Adrenal gland (tissue), 9 donors: ENCODE measurements at regions not wholly inside any gene's neighbourhood (a gene's known extent, or its start where the extent isn't known, plus 50 kb on each side); places are given as distances from the start of the nearest gene placed in this dataset.
A peak's percentile ranks its signal among the peaks of the same experiment; 100 is the strongest.

Source experiments
- DNase-seq, 7 donors: peaks; one replicate each; pipeline ENCODE4 v3.0.0-alpha.2; 2019 to 2020
- H3K27ac ChIP-seq, 5 donors: fragments of 200-600 bp; sonication (generic) in 4 of 5; 1 replicate in 3 of 5; 2 replicates in 2 of 5; pipeline versions ENCODE4 v1.5.1 to v1.8.0; 2016 to 2020; ENCODE audit warnings: mild to moderate bottlenecking in 1 of 5
- H3K27me3 ChIP-seq: fragments of 200-600 bp; 2 replicates; pipeline ENCODE4 v1.8.0; 2021
- H3K36me3 ChIP-seq, 2 donors: fragments of 200-600 bp; replicated peaks in 1 of 2; 1 replicate in 1 of 2; 2 replicates in 1 of 2; pipeline versions ENCODE4 v1.5.1 to v1.8.0; 2018 to 2022
- H3K4me1 ChIP-seq, 2 donors: fragments of 200-600 bp; replicated peaks in 1 of 2; 1 replicate in 1 of 2; 2 replicates in 1 of 2; pipeline versions ENCODE4 v1.5.1 to v1.8.0; 2018 to 2021
- H3K4me3 ChIP-seq, 4 donors: fragments of 200-600 bp; sonication (generic) in 3 of 4; one replicate each; pipeline ENCODE4 v1.5.1; 2016 to 2018
- H3K9me3 ChIP-seq, 3 donors: fragments of 200-600 bp; sonication (generic) in 1 of 3; replicated peaks in 1 of 3; 1 replicate in 2 of 3; 2 replicates in 1 of 3; pipeline versions ENCODE4 v1.5.1 to v1.8.0; 2016 to 2021
- CTCF ChIP-seq, 6 experiments: fragments of 450-650 bp in 4 of 6; fragments of 200-600 bp in 2 of 6; sonication (generic) in 1 of 6; IDR thresholded peaks; 1 replicate in 5 of 6; 2 replicates in 1 of 6; pipeline versions ENCODE4 v1.5.1 to v1.8.0; 2016 to 2021; ENCODE audit warnings: antibody characterized with exemption in 6 of 6, mild to moderate bottlenecking in 2 of 6, moderate library complexity in 1 of 6
- POLR2A ChIP-seq, 2 donors: fragments of 450-650 bp; IDR thresholded peaks; one replicate each; pipeline ENCODE4 v1.6.1; 2017; ENCODE audit warnings: antibody characterized with exemption in 2 of 2, mild to moderate bottlenecking in 2 of 2, moderate library complexity in 1 of 2
- WGBS, 4 donors: extraction: QIAGEN DNeasy Blood & Tissue Kit in 2 of 4; methylation state at CpG; one replicate each; pipeline versions ENCODE4 v1.1.5 to v1.1.7; 2013 to 2017; 5-methylcytosine and 5-hydroxymethylcytosine counted together
- intact Hi-C, 2 donors: fragments of 100-400 bp; cut with DNase I; formaldehyde crosslinking; loops; one replicate each; pipeline versions ENCODE4 v1.14.1 to v1.15.0; 2022 to 2023
- donor health status: healthy with polysubstance abuse.
- donor health status: Bipolar disorder and iron deficiency.
- donor health status: DM: yes; HTN: yes; CAD: no.
- donor health status: DM: no; HTN: no; CAD: no.
- donor health status: DM: no; HTN: no; CAD: no.

DNA sequence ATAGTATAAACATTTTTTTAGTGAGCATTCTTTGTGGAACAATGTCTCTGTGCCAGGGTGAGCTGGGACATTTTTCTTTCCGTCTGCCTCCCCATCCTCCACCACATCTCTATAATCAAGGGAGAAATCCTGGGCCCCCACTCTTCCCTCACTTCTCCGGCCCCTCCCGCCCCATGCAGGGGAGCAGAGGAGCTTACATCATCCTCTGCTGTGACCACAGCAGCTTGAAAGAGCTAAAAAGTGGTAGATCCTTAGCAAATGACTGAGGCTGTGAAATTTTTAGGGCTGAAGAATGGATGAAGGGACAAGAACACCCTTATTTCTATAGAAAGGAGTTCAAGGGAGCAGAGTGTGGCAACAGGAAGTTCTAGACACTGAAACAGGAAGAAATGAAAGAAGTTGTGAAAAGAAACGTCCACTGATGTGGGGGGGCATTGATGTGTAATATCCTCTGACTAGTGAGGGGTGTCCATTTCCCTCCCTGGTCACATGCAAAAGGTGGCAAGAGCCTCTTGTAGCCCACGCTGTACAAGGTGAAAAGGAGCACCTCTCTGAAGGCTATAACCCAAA, 380.3 kb upstream of the JARID2 start:
- DNase-seq = peak in 1 of 7 donors; percentile 15
- H3K9me3 ChIP-seq = no peaks in the 10 kb centered on the region
- H3K4me3 ChIP-seq = no peak overlapping the region
- TF ChIP-seq CTCF (IDR thresholded peaks at IDR 0.05) (no peak), POLR2A (IDR thresholded peaks at IDR 0.05) (no peak)
- no peaks in the 10 kb centered on the region for H3K36me3 ChIP-seq
- H3K4me1 ChIP-seq = no peaks in the 10 kb centered on the region
- no peaks in the 10 kb centered on the region for H3K27me3 ChIP-seq
- intact Hi-C loops = no loop called here
- H3K27ac ChIP-seq = no peak overlapping the region
- 51 to 64% (median 60%) methylated on average over 5 of the region's 5 CpGs for WGBS, 4 donors

GRCh38 chr6:14867802-14868201, 378.1 kb upstream of the JARID2 start:
- H3K4me3 ChIP-seq = no peak overlapping the region
- no peaks in the 10 kb centered on the region for H3K36me3 ChIP-seq
- intact Hi-C loops = no loop called here
- H3K27me3 ChIP-seq = no peaks in the 10 kb centered on the region
- 75 to 90% (median 85%) methylated on average over 1 of the region's 1 CpG for WGBS, 4 donors
- H3K4me1 ChIP-seq = no peaks in the 10 kb centered on the region
- no peak overlapping the region for H3K27ac ChIP-seq
- no peaks in the 10 kb centered on the region for H3K9me3 ChIP-seq
- TF ChIP-seq CTCF (IDR thresholded peaks at IDR 0.05) (no peak), POLR2A (IDR thresholded peaks at IDR 0.05) (no peak)
- no peak for DNase-seq

DNA sequence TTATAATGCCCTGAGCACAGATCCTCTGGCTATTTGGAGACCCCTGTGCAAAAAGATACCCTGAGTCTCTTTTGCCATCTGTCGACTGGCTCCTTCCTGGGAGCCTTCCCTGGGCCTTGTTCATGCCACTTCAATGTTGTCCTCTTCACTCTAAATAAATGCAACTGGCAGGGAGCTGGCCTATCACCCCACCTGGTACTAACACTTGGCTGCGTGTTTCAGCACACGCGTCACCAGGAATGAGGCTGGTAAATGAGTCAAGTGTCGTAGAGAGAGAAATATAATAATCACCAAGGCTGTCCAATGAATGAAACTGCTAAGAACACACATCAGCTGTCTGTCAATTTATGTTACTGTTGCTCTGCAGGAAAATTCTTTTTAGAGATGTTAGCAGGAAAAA, 374.6 kb upstream of the JARID2 start:
- Histone ChIP-seq H3K27me3 (no peaks in the 10 kb centered on the region), H3K27ac (no peak overlapping the region), H3K4me1 (no peaks in the 10 kb centered on the region), H3K9me3 (no peaks in the 10 kb centered on the region), H3K36me3 (no peaks in the 10 kb centered on the region), H3K4me3 (no peak overlapping the region)
- 93 to 97% (median 95%) methylated on average over 5 of the region's 5 CpGs for WGBS, 4 donors
- DNase-seq = no peak
- intact Hi-C loops = no loop called here
- TF ChIP-seq POLR2A (IDR thresholded peaks at IDR 0.05) (no peak), CTCF (IDR thresholded peaks at IDR 0.05) (no peak)

DNA sequence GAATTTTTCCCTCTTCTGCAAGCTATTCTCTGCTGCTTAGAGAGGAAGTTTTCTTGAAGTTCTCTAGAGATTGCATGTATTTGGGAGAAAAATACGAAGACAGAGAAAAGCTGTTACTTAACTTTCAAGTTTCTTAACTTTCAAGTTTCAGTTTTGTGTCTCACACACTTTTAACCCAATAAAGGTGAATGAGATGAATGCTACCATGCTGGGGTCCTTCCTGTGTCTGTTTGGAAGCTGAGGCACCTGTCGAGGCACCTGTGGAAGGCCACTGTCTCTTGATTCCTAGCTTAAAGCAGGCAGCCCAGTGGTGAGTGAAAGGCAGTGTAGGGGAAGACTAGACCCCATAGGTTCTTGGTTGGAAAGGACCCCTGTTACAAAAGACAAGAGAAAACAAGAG, 372.8 kb upstream of the JARID2 start:
- no peak for TF ChIP-seq CTCF (IDR thresholded peaks at IDR 0.05)
- TF ChIP-seq POLR2A (IDR thresholded peaks at IDR 0.05) = no peak
- Histone ChIP-seq H3K4me1 (peaks cover 0 to 4% of the 10 kb centered on the region in 2 donors), H3K27ac (no peak overlapping the region), H3K9me3 (no peaks in the 10 kb centered on the region), H3K36me3 (no peaks in the 10 kb centered on the region), H3K27me3 (no peaks in the 10 kb centered on the region), H3K4me3 (no peak overlapping the region)
- DNase-seq = no peak
- WGBS, 4 donors = 71 to 84% (median 81%) methylated on average over 2 of the region's 2 CpGs
- intact Hi-C loops = no loop called here
